GM18951 (cell line): ENCODE measurements at regions not wholly inside any gene's neighbourhood (a gene's known extent, or its start where the extent isn't known, plus 50 kb on each side); places are given as distances from the start of the nearest gene placed in this dataset.

ENCODE experiments used
- POLR2A ChIP-seq: IDR thresholded peaks from 4 replicates; pipeline ENCODE4 v1.6.1; 2011; ENCODE audit warnings: mild to moderate bottlenecking; ENCODE audit not compliant: insufficient read length, insufficient read depth; ENCODE audit errors: extremely low read depth
- in situ Hi-C: fragments of 300-500 bp; cut with MboI; formaldehyde crosslinking; loops from one replicate; pipeline ENCODE4 v1.12.0; 2022; ENCODE audit warnings: low sequenced_read_pairs, mixed read lengths, inconsistent platforms; ENCODE audit not compliant: unreplicated experiment

DNA sequence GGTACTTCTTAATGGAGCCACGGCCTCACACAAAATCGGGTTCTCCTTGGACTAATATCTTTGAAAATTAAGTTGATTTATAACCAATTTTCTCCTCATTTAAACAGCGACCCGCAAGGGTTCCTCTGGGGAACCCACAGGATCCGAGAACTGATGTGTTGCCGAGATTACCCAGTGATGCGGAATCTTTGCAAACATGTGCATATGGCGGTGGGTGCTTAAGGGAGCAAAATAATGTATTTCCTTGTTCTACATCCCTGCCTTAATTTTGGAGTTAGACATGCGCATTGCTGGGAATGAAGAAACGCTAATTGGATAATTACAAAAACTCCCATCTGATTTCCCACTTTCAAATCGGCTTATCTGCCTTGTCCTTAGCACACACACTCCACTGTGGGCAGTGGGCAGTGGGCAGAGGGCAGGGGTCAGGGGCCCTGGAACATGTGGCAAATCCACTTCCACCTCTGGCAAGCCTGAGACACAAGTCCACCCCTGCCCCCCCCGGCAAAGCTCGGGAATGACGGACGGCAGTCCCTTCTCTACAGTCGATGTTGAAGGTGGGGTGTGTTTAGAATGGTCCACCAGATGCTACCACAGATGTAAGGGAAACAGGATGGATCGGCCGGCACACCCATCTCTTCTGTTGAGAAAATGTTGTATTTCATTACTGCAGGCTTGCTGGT, 137.4 kb upstream of the CDH4 start:
- in situ Hi-C loops, result no loop called here
- no peak for TF ChIP-seq POLR2A

DNA sequence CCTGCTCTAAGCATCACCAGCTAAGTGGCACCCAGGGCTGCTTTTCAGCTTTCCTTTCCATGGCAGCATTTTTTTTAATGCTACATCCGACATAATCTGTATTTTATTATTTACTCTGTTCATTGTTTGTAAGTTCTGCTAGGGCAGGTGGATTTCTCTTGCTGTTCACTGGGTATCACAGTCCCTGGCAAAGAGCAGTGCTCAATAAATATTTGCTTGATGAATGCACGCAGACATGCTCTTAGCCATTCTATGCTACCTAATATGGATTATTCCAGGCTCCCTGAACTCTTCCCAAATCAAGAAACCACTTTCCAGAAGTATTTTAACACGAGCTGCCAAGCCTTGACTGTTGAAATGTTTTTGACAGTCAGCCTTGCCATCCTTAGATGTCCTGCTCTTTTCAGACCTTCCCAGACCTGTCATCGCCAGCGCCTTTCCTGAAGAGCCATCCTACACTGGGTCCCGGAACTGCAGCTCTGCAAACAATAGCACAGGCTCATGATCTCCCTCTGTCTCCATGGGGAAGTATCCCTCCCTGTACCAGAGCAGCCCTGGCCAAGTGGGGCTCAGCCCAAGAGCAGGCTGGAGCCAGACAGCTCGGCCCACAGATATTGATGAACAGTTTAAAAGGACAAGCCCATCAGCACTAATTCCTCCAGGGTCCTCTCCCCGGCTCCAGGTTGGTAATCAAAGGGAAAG, 136.5 kb upstream of the CDH4 start:
- in situ Hi-C loops, result no loop called here

GRCh38 chr20:61117725-61118124, 134.3 kb upstream of the CDH4 start:
- in situ Hi-C loops, result no loop called here
- TF ChIP-seq POLR2A, result no peak

More for the DNA sequence above, 136.5 kb upstream of the CDH4 start:
- TF ChIP-seq POLR2A, result no peak

- in situ Hi-C loops, result no loop called here
- TF ChIP-seq POLR2A, result no peak
These were observed 133.4 kb upstream of the CDH4 start for GRCh38 chr20:61118429-61119224.

- TF ChIP-seq POLR2A, result no peak
- in situ Hi-C loops, result no loop called here
These were observed 132.8 kb upstream of the CDH4 start for GRCh38 chr20:61119273-61119672.

DNA sequence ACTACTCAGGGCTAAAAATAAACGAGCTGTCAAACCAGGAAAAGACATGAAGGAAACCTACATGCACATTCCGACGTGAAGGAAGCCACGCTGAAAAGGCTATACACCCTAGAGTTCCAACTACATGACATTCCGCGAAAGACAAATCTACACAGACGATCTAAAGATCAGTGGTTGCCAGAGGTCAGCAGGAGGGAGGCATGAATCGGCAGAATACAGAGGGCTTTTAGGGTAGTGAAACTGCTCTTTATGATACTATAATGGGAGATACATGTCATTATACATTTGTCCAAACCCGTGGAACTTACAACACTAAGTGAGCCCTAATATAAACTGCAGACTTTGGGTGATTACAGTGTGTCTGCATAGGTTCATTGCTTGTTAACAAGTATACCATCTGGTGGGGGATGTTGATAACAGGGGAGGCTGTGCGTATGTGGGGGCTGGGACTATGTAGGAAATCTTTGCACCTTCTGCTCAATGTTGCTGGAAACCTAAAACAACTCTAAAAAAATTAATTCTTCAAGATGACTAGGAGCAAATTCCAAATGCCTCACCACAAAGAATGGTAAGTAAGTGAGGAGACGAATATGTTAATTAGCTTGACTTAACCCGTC, 132.2 kb upstream of the CDH4 start:
- in situ Hi-C loops, result no loop called here
- no peak for TF ChIP-seq POLR2A

- in situ Hi-C loops, result no loop called here
- TF ChIP-seq POLR2A, result no peak
These were observed 131.2 kb upstream of the CDH4 start for GRCh38 chr20:61120595-61121515.

GRCh38 chr20:61121661-61122060, 130.4 kb upstream of the CDH4 start:
- in situ Hi-C loops, result no loop called here
- TF ChIP-seq POLR2A, result no peak

- in situ Hi-C loops, result no loop called here
- no peak for TF ChIP-seq POLR2A
These were observed 128.8 kb upstream of the CDH4 start for GRCh38 chr20:61123286-61123685.

- TF ChIP-seq POLR2A, result no peak
- in situ Hi-C loops, result no loop called here
These were observed 128.2 kb upstream of the CDH4 start for GRCh38 chr20:61123751-61124368.

DNA sequence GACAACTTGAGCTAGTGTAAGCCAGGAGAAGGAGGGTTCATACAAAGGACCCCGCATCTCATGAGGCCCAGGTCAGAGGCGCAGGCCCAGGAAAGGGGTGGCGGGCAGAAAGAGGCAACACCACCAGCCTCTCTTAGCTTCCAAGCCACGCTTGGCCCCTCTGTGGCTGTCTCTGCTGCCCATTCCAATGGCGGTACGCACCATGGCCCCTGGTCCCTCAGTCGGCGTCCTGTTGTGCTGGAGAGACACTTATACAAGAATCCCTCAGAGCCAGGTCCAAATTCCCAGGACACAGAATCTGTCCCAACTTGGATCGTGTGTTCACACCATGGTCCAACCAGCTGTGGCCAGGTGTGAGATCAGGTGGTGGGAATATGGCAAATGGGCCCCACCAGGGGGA, 127.0 kb upstream of the CDH4 start:
- in situ Hi-C loops, result no loop called here
- no peak for TF ChIP-seq POLR2A
